Tibial artery (tissue), 4 donors: ENCODE measurements at regions not wholly inside any gene's neighbourhood (a gene's known extent, or its start where the extent isn't known, plus 50 kb on each side); places are given as distances from the start of the nearest gene placed in this dataset.
A peak's percentile ranks its signal among the peaks of the same experiment; 100 is the strongest.
"Not testable (repeated sequence)": the region's sequence is repeated elsewhere in the genome, so short reads cannot be mapped to it uniquely, and the experiment has no call there.

Source experiments
- DNase-seq, 2 donors: peaks; one replicate each; pipeline ENCODE4 v3.0.0-alpha.2; 2019
- H3K27ac ChIP-seq, 2 donors: fragments of 200-600 bp; sonication (generic) in 1 of 2; 1 replicate in 1 of 2; 2 replicates in 1 of 2; pipeline ENCODE4 v1.5.1; 2018 to 2019; ENCODE audit warnings: mild to moderate bottlenecking in 1 of 2
- H3K27me3 ChIP-seq, 2 donors: fragments of 200-600 bp; sonication (generic) in 1 of 2; one replicate each; pipeline versions ENCODE4 v1.5.1 to v1.6.0; 2016 to 2019
- H3K36me3 ChIP-seq, 3 donors: fragments of 200-600 bp; sonication (generic) in 2 of 3; one replicate each; pipeline ENCODE4 v1.5.1; 2016 to 2019; ENCODE audit warnings: mild to moderate bottlenecking in 2 of 3
- H3K4me1 ChIP-seq, 4 donors: fragments of 200-600 bp; sonication (generic) in 2 of 4; 1 replicate in 3 of 4; 2 replicates in 1 of 4; pipeline ENCODE4 v1.5.1; 2016 to 2019
- H3K4me3 ChIP-seq, 2 donors: fragments of 200-600 bp; sonication (generic) in 1 of 2; 1 replicate in 1 of 2; 2 replicates in 1 of 2; pipeline ENCODE4 v1.5.1; 2018 to 2019; ENCODE audit warnings: mild to moderate bottlenecking in 2 of 2
- H3K9me3 ChIP-seq, 3 donors: fragments of 200-600 bp; sonication (generic) in 1 of 3; one replicate each; pipeline ENCODE4 v1.5.1; 2016 to 2019
- CTCF ChIP-seq, 2 experiments: fragments of 200-600 bp in 1 of 2; fragments of 450-650 bp in 1 of 2; IDR thresholded peaks; one replicate each; pipeline ENCODE4 v1.5.1; 2017 to 2019; ENCODE audit warnings: antibody characterized with exemption in 2 of 2, mild to moderate bottlenecking in 1 of 2, moderate library complexity in 1 of 2
- intact Hi-C: fragments of 100-400 bp; cut with DNase I; formaldehyde crosslinking; loops from one replicate; pipeline ENCODE4 v1.15.0; 2023; ENCODE audit warnings: low total_unique reads

DNA sequence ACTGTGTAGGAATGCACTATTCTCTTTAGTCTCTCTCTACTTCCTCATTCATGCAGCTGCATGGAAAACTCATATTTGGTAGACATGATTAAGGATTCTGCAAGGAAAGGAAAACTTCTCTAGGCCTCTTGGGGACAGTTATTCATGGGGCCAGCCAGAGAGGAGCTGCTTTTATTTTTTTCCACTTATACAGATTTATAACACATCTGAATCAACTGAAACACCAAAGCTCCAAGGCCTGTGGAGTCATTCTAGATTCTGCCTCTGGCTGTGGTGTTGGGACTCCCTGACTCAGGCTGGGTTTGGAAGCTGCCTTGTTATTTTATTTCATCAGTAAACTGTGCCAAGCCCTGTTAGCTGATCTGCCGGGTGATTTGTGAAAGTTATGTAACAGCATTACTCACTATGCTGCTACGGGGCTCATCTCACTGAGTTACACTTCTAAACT, 83.9 kb upstream of the EDEM3 start:
- intact Hi-C loops = no loop called here
- DNase-seq = peak; percentile 84 to 88

GRCh38 chr1:184836934-184837895, 82.6 kb upstream of the EDEM3 start:
- intact Hi-C loops = no loop called here
- Histone ChIP-seq H3K27me3 (no peaks in the 10 kb centered on the region), H3K4me1 (peaks cover 0 to 43% (median 29%) of the 10 kb centered on the region in 4 donors), H3K36me3 (no peaks in the 10 kb centered on the region), H3K27ac (peak overlapping the region; percentile 58 to 68), H3K9me3 (no peaks in the 10 kb centered on the region), H3K4me3 (no peak overlapping the region)
- no peak for TF ChIP-seq CTCF (IDR thresholded peaks at IDR 0.05)
- no peak for DNase-seq

More for the DNA sequence above, 83.9 kb upstream of the EDEM3 start:
- Histone ChIP-seq H3K36me3 (no peaks in the 10 kb centered on the region), H3K9me3 (no peaks in the 10 kb centered on the region), H3K27me3 (no peaks in the 10 kb centered on the region), H3K4me1 (peaks cover 0 to 43% (median 29%) of the 10 kb centered on the region in 4 donors), H3K27ac (peak overlapping the region; percentile 58 to 68), H3K4me3 (no peak overlapping the region)
- TF ChIP-seq CTCF (IDR thresholded peaks at IDR 0.05) = peak in 1 of 2 experiments; percentile 15

GRCh38 chr1:184836141-184836540, 81.5 kb upstream of the EDEM3 start:
- Histone ChIP-seq H3K27ac (peak overlapping the region; percentile 58 to 68), H3K36me3 (peaks cover 0 to 6% (median 4%) of the 10 kb centered on the region in 3 donors), H3K9me3 (no peaks in the 10 kb centered on the region), H3K4me3 (no peak overlapping the region), H3K4me1 (peaks cover 0 to 43% (median 29%) of the 10 kb centered on the region in 4 donors), H3K27me3 (no peaks in the 10 kb centered on the region)
- intact Hi-C loops = no loop called here
- no peak for DNase-seq
- TF ChIP-seq CTCF (IDR thresholded peaks at IDR 0.05) = no peak

GRCh38 chr1:184833994-184834393, 79.3 kb upstream of the EDEM3 start:
- H3K4me3 ChIP-seq, H3K9me3 ChIP-seq, H3K27ac ChIP-seq, intact Hi-C loops, H3K27me3 ChIP-seq, H3K36me3 ChIP-seq, DNase-seq: not testable (repeated sequence)
- H3K4me1 ChIP-seq = peaks cover 0 to 56% (median 26%) of the 10 kb centered on the region in 4 donors

GRCh38 chr1:184832517-184832916, 77.9 kb upstream of the EDEM3 start:
- peaks cover 0 to 56% (median 26%) of the 10 kb centered on the region in 4 donors for H3K4me1 ChIP-seq
- no peaks in the 10 kb centered on the region for H3K9me3 ChIP-seq
- peaks cover 0 to 8% (median 7%) of the 10 kb centered on the region in 3 donors for H3K36me3 ChIP-seq
- H3K27me3 ChIP-seq = no peaks in the 10 kb centered on the region
- TF ChIP-seq CTCF (IDR thresholded peaks at IDR 0.05) = no peak
- DNase-seq = no peak
- H3K4me3 ChIP-seq = no peak overlapping the region
- no peak overlapping the region for H3K27ac ChIP-seq
- intact Hi-C loops = no loop called here

DNA sequence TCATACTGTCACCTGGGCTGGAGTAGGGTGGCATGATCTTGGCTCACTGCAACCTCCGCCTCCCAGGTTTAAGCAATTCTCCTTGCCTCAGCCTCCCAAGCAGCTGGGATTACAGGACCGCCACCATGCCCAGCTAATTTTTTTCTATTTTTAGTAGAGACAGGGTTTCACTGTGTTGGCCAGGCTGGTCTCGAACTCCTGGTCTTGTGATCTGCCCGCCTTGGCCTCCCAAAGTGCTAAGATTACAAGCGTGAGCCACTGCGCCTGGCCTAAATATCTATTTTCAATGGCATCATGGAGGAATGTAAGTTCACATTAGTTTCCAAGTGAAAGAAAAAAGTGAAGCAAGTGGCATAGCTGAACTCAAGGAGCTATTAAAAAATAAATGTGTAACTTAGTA, 74.8 kb upstream of the EDEM3 start:
- not testable (repeated sequence) for H3K9me3 ChIP-seq, H3K36me3 ChIP-seq, DNase-seq, H3K27me3 ChIP-seq, H3K4me3 ChIP-seq
- intact Hi-C loops = loop anchor here (5.0 to 10.0 kb wide), 2 partner anchors 55 to 143 kb away; partner anchors contain the start of gene NIBAN1
- H3K4me1 ChIP-seq = peaks cover 0 to 63% (median 43%) of the 10 kb centered on the region in 4 donors
- peak overlapping the region; percentile 41 to 81 for H3K27ac ChIP-seq
